ENCODE measurements at regions not wholly inside any gene's neighbourhood (a gene's known extent, or its start where the extent isn't known, plus 50 kb on each side); places are given as distances from the start of the nearest gene placed in this dataset.

- TF ChIP-seq CTCF (IDR thresholded peaks at IDR 0.05) = no peak
- no peak for TF ChIP-seq EP300 (IDR thresholded peaks at IDR 0.05)
Measured at GRCh38 chr10:8424555-8425211, 370.2 kb downstream of the GATA3 start.
